Neuronal stem cell (in vitro differentiated cells): ENCODE measurements at regions not wholly inside any gene's neighbourhood (a gene's known extent, or its start where the extent isn't known, plus 50 kb on each side); places are given as distances from the start of the nearest gene placed in this dataset.

Source experiments
- DNase-seq: peaks from one replicate; pipeline ENCODE4 v3.0.0-alpha.2; 2013; ENCODE audit warnings: low spot score
- H2AFZ ChIP-seq: one replicate; pipeline ENCODE4 v1.6.1; 2013; ENCODE audit warnings: mild to moderate bottlenecking, low read length, inconsistent platforms
- H2AK5ac ChIP-seq: 2 replicates; pipeline ENCODE4 v1.6.1; 2013; ENCODE audit warnings: low read depth, mild to moderate bottlenecking, inconsistent platforms, low read length, moderate library complexity, mixed read lengths
- H2BK120ac ChIP-seq: 2 replicates; pipeline ENCODE4 v1.6.1; 2013; ENCODE audit warnings: low read depth, mild to moderate bottlenecking, inconsistent platforms, low read length, moderate library complexity, mixed read lengths
- H2BK12ac ChIP-seq: one replicate; pipeline ENCODE4 v1.6.1; 2013; ENCODE audit warnings: low read length, inconsistent platforms
- H2BK15ac ChIP-seq: 2 replicates; pipeline ENCODE4 v1.6.1; 2013; ENCODE audit warnings: mild to moderate bottlenecking, low read length, inconsistent platforms, mixed read lengths
- H2BK5ac ChIP-seq: one replicate; pipeline ENCODE4 v1.6.1; 2013; ENCODE audit warnings: inconsistent platforms, mild to moderate bottlenecking, low read length, moderate library complexity
- H3K14ac ChIP-seq: one replicate; pipeline ENCODE4 v1.6.1; 2013; ENCODE audit warnings: low read length, inconsistent platforms
- H3K18ac ChIP-seq: 2 replicates; pipeline ENCODE4 v1.6.1; 2013; ENCODE audit warnings: low read length, inconsistent platforms
- H3K23ac ChIP-seq: 2 replicates; pipeline ENCODE4 v1.6.1; 2013; ENCODE audit warnings: low read depth, mild to moderate bottlenecking, mixed read lengths, low read length, inconsistent platforms; ENCODE audit not compliant: poor library complexity
- H3K27ac ChIP-seq: replicated peaks from 3 replicates; pipeline ENCODE4 v1.5.1; 2013; ENCODE audit warnings: low read length, inconsistent platforms
- H3K27me3 ChIP-seq, 3 experiments: 2 replicates each; pipeline ENCODE4 v1.6.1; 2013; ENCODE audit warnings: low read length in 3 of 3, mild to moderate bottlenecking in 2 of 3, inconsistent platforms in 1 of 3, low read depth in 1 of 3, mixed read lengths in 1 of 3, moderate library complexity in 1 of 3; ENCODE audit not compliant: control insufficient read depth in 3 of 3, insufficient read depth in 3 of 3
- H3K36me3 ChIP-seq, 2 donors: replicated peaks in 1 of 2; 2 replicates each; pipeline ENCODE4 v1.6.1; 2013; ENCODE audit warnings: low read length in 2 of 2; ENCODE audit not compliant: control insufficient read depth in 2 of 2, insufficient read depth in 2 of 2
- H3K4ac ChIP-seq: 2 replicates; pipeline ENCODE4 v1.6.1; 2013; ENCODE audit warnings: inconsistent platforms, mild to moderate bottlenecking, low read length, moderate library complexity
- H3K4me1 ChIP-seq, 2 donors: 1 replicate in 1 of 2; 2 replicates in 1 of 2; pipeline ENCODE4 v1.6.1; 2013; ENCODE audit warnings: low read length in 2 of 2, low read depth in 1 of 2; ENCODE audit not compliant: control insufficient read depth in 2 of 2, insufficient read depth in 1 of 2
- H3K4me2 ChIP-seq: one replicate; pipeline ENCODE4 v1.6.1; 2013; ENCODE audit warnings: mild to moderate bottlenecking, low read length, inconsistent platforms; ENCODE audit not compliant: insufficient read depth, poor library complexity, severe bottlenecking
- H3K4me3 ChIP-seq, 2 donors: 2 replicates each; pipeline ENCODE4 v1.5.1; 2013; ENCODE audit warnings: low read length in 2 of 2, mild to moderate bottlenecking in 2 of 2, inconsistent platforms in 1 of 2, moderate library complexity in 1 of 2
- H3K79me1 ChIP-seq: one replicate; pipeline ENCODE4 v1.6.1; 2013; ENCODE audit warnings: low read depth, mild to moderate bottlenecking, inconsistent platforms, low read length, moderate library complexity
- H3K9ac ChIP-seq: one replicate; pipeline ENCODE4 v1.6.1; 2013; ENCODE audit warnings: mild to moderate bottlenecking, low read depth, low read length, inconsistent platforms; ENCODE audit not compliant: poor library complexity
- H3K9me3 ChIP-seq, 2 donors: replicated peaks in 1 of 2; 2 replicates each; pipeline versions ENCODE3 to v1.6.1; 2013; ENCODE audit warnings: low read length in 2 of 2, mild to moderate bottlenecking in 2 of 2, inconsistent platforms in 1 of 2, low read depth in 1 of 2, mixed read lengths in 1 of 2, moderate library complexity in 1 of 2; ENCODE audit not compliant: control insufficient read depth in 2 of 2, insufficient read depth in 1 of 2
- H4K8ac ChIP-seq: one replicate; pipeline ENCODE4 v1.6.1; 2013; ENCODE audit warnings: low read depth, mild to moderate bottlenecking, inconsistent platforms, low read length, moderate library complexity
- H4K91ac ChIP-seq: one replicate; pipeline ENCODE4 v1.6.1; 2013; ENCODE audit warnings: low read length, low read depth, mild to moderate bottlenecking, inconsistent platforms; ENCODE audit not compliant: poor library complexity
- WGBS, 2 donors: extraction: QIAGEN DNeasy Blood & Tissue Kit; methylation state at CpG; one replicate each; pipeline ENCODE4 v1.1.7; 2013; ENCODE audit warnings: missing lambda C conversion rate in 2 of 2, mixed read lengths in 1 of 2; ENCODE audit not compliant: insufficient read length in 2 of 2, insufficient replicate concordance in 1 of 2; ENCODE audit errors: extremely low coverage in 2 of 2; 5-methylcytosine and 5-hydroxymethylcytosine counted together

DNA sequence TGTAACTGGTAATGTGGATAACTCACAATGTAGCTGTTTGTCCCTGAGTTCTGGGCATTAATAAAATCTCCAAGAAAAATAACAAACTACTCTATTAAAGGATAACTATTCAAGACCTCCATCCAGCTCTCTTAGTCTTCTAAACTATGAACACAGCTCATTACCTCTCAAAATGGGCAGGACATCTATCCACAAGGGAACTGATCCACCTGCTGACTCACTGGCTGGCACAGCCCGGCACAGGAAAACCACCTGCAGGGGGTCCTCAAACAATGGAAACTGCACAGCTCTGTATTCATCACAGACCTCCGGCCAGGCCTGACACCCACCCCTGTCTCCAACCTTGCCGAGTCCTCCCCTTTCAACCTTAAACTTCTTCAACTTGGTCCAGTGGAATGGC lies 255.4 kb downstream of the TJP1 start:
- H2BK15ac ChIP-seq = no peak overlapping the region
- no peak for DNase-seq
- WGBS, 2 donors = no CpG with 5 or more reads among the region's 3 CpGs
- H3K27me3 ChIP-seq = peaks cover 0 to 40% (median 17%) of the 10 kb centered on the region in 3 experiments
- H3K4me2 ChIP-seq = no peak overlapping the region
- H2BK12ac ChIP-seq = no peak overlapping the region
- H3K4ac ChIP-seq = no peak overlapping the region
- H3K4me1 ChIP-seq = peaks cover 0 to 2% of the 10 kb centered on the region in 2 donors
- no peak overlapping the region for H2BK5ac ChIP-seq
- H2AK5ac ChIP-seq = no peak overlapping the region
- H4K8ac ChIP-seq = no peak overlapping the region
- H3K79me1 ChIP-seq = no peaks in the 10 kb centered on the region
- no peak overlapping the region for H2BK120ac ChIP-seq
- no peak overlapping the region for H3K4me3 ChIP-seq
- H3K9me3 ChIP-seq = no peaks in the 10 kb centered on the region
- H2AFZ ChIP-seq = no peak overlapping the region
- H3K18ac ChIP-seq = no peak overlapping the region
- H3K36me3 ChIP-seq = no peaks in the 10 kb centered on the region
- H4K91ac ChIP-seq = no peak overlapping the region
- no peak overlapping the region for H3K27ac ChIP-seq
- H3K9ac ChIP-seq = no peak overlapping the region
- no peak overlapping the region for H3K14ac ChIP-seq
- H3K23ac ChIP-seq = no peak overlapping the region

GRCh38 chr15:29563112-29563511 lies 259.2 kb downstream of the TJP1 start:
- no peak for DNase-seq
- Histone ChIP-seq H2BK12ac (no peak overlapping the region), H3K27me3 (peaks cover 0 to 11% (median 0%) of the 10 kb centered on the region in 3 experiments), H2BK120ac (no peak overlapping the region), H3K14ac (no peak overlapping the region), H2BK5ac (no peak overlapping the region), H3K79me1 (no peaks in the 10 kb centered on the region), H2BK15ac (no peak overlapping the region), H2AFZ (no peak overlapping the region), H4K91ac (no peak overlapping the region), H3K18ac (no peak overlapping the region), H3K9ac (no peak overlapping the region), H3K9me3 (no peaks in the 10 kb centered on the region), H3K4me3 (no peak overlapping the region), H4K8ac (no peak overlapping the region), H3K4me2 (no peak overlapping the region), H2AK5ac (no peak overlapping the region), H3K23ac (no peak overlapping the region), H3K4ac (no peak overlapping the region), H3K36me3 (no peaks in the 10 kb centered on the region), H3K4me1 (no peaks in the 10 kb centered on the region), H3K27ac (no peak overlapping the region)

GRCh38 chr15:29560896-29561295 lies 261.4 kb downstream of the TJP1 start:
- Histone ChIP-seq H2BK15ac (no peak overlapping the region), H4K8ac (no peak overlapping the region), H2AK5ac (no peak overlapping the region), H3K4ac (no peak overlapping the region), H3K4me2 (no peak overlapping the region), H3K4me1 (no peaks in the 10 kb centered on the region), H2AFZ (no peak overlapping the region), H4K91ac (no peak overlapping the region), H3K79me1 (no peaks in the 10 kb centered on the region), H2BK5ac (no peak overlapping the region), H3K23ac (no peak overlapping the region), H2BK120ac (no peak overlapping the region), H3K14ac (no peak overlapping the region), H3K36me3 (no peaks in the 10 kb centered on the region), H3K4me3 (no peak overlapping the region), H2BK12ac (no peak overlapping the region), H3K27ac (no peak overlapping the region), H3K27me3 (no peaks in the 10 kb centered on the region), H3K18ac (no peak overlapping the region), H3K9me3 (no peaks in the 10 kb centered on the region), H3K9ac (no peak overlapping the region)
- no peak for DNase-seq
- WGBS, 2 donors = no CpG with 5 or more reads among the region's 2 CpGs

GRCh38 chr15:29558261-29558660 lies 264.0 kb downstream of the TJP1 start:
- Histone ChIP-seq H3K9me3 (no peaks in the 10 kb centered on the region), H3K23ac (no peak overlapping the region), H3K27me3 (no peaks in the 10 kb centered on the region), H4K8ac (no peak overlapping the region), H3K4me2 (no peak overlapping the region), H3K79me1 (no peaks in the 10 kb centered on the region), H3K27ac (no peak overlapping the region), H2BK120ac (no peak overlapping the region), H2BK12ac (no peak overlapping the region), H2AK5ac (no peak overlapping the region), H3K18ac (no peak overlapping the region), H4K91ac (no peak overlapping the region), H3K14ac (no peak overlapping the region), H3K4ac (no peak overlapping the region), H2BK15ac (no peak overlapping the region), H3K36me3 (no peaks in the 10 kb centered on the region), H3K9ac (no peak overlapping the region), H2BK5ac (no peak overlapping the region), H2AFZ (no peak overlapping the region), H3K4me3 (peak overlapping the region in 1 of 2 donors; percentile 40), H3K4me1 (no peaks in the 10 kb centered on the region)
- no peak for DNase-seq
- WGBS, 2 donors = no CpG with 5 or more reads among the region's 9 CpGs
